RWPE2 (cell line): ENCODE measurements at regions not wholly inside any gene's neighbourhood (a gene's known extent, or its start where the extent isn't known, plus 50 kb on each side); places are given as distances from the start of the nearest gene placed in this dataset.
"Not testable (repeated sequence)": the region's sequence is repeated elsewhere in the genome, so short reads cannot be mapped to it uniquely, and the experiment has no call there.

Source experiments
- ATAC-seq: fragments of 200-7000 bp; cut with Tn5 transposase; 3 replicates; pipeline ENCODE4 v1.9.1; 2021; ENCODE audit warnings: low read depth
- DNase-seq: peaks from one replicate; pipeline ENCODE4 v3.0.0-alpha.2; 2020; ENCODE audit warnings: low spot score
- H3K27ac ChIP-seq: fragments of 450-650 bp; 2 replicates; pipeline ENCODE4 v1.5.1; 2017; ENCODE audit warnings: mild to moderate bottlenecking; ENCODE audit not compliant: poor library complexity, severe bottlenecking
- H3K27me3 ChIP-seq: fragments of 250-450 bp; sonication (Bioruptor Pico); 2 replicates; pipeline ENCODE4 v1.5.1; 2021; ENCODE audit warnings: mild to moderate bottlenecking, moderate library complexity; ENCODE audit not compliant: insufficient read depth, poor library complexity, severe bottlenecking
- H3K36me3 ChIP-seq: fragments of 250-450 bp; sonication (Bioruptor Pico); 2 replicates; pipeline ENCODE4 v1.5.1; 2020; ENCODE audit warnings: low read depth, mild to moderate bottlenecking, moderate library complexity
- H3K4me1 ChIP-seq: fragments of 250-450 bp; sonication (Bioruptor Pico); 2 replicates; pipeline ENCODE4 v1.5.1; 2021; ENCODE audit warnings: mild to moderate bottlenecking, moderate library complexity; ENCODE audit not compliant: insufficient read depth, poor library complexity, severe bottlenecking
- H3K4me3 ChIP-seq: fragments of 250-450 bp; sonication (Bioruptor Pico); 2 replicates; pipeline ENCODE4 v1.5.1; 2021; ENCODE audit warnings: mild to moderate bottlenecking, moderate library complexity; ENCODE audit not compliant: severe bottlenecking
- H3K9me3 ChIP-seq: fragments of 250-450 bp; sonication (Bioruptor Pico); 2 replicates; pipeline ENCODE4 v1.5.1; 2021; ENCODE audit warnings: mild to moderate bottlenecking, moderate library complexity; ENCODE audit not compliant: severe bottlenecking
- TF ChIP-seq, protein P1 (sequence below): fragments of 450-650 bp; IDR thresholded peaks from one replicate; pipeline ENCODE4 v1.5.1; 2017; ENCODE audit warnings: mild to moderate bottlenecking, moderate library complexity; ENCODE audit not compliant: poor library complexity, severe bottlenecking

DNA sequence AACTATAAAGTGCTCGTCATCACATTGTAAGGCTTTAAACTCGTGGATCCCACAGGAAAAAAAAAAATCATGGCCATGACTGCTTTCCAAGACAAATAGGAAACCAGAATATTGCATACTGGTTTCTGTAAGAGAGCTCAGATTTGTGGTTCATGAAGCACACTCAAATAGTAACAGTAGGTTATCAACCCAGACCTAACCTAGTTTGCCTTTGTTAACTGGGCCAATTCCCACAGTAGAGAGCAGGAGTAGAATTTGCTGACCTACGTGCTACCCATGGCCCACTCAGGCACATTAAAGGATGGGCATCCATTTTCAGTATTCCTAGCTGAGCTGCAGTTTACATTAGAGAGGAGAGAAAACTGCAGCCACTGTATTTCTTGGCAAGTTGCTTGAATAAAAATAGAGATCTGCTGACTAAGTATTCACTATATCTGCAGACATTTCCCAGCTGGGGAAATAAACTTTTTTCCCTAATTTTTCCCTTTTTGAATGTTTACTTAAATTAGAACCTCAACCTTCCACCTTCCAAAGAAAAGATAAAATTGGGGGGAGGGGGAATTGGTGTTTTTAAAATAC is 218.5 kb downstream of the SPANXN3 start:
- no peak overlapping the region for H3K4me3 ChIP-seq
- no peak for ATAC-seq
- no peaks in the 10 kb centered on the region for H3K27me3 ChIP-seq
- no peaks in the 10 kb centered on the region for H3K9me3 ChIP-seq
- no peaks in the 10 kb centered on the region for H3K36me3 ChIP-seq
- H3K27ac ChIP-seq: no peak overlapping the region
- DNase-seq: no peak
- TF ChIP-seq, protein P1, sequence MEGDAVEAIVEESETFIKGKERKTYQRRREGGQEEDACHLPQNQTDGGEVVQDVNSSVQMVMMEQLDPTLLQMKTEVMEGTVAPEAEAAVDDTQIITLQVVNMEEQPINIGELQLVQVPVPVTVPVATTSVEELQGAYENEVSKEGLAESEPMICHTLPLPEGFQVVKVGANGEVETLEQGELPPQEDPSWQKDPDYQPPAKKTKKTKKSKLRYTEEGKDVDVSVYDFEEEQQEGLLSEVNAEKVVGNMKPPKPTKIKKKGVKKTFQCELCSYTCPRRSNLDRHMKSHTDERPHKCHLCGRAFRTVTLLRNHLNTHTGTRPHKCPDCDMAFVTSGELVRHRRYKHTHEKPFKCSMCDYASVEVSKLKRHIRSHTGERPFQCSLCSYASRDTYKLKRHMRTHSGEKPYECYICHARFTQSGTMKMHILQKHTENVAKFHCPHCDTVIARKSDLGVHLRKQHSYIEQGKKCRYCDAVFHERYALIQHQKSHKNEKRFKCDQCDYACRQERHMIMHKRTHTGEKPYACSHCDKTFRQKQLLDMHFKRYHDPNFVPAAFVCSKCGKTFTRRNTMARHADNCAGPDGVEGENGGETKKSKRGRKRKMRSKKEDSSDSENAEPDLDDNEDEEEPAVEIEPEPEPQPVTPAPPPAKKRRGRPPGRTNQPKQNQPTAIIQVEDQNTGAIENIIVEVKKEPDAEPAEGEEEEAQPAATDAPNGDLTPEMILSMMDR: no peak
- no peaks in the 10 kb centered on the region for H3K4me1 ChIP-seq

DNA sequence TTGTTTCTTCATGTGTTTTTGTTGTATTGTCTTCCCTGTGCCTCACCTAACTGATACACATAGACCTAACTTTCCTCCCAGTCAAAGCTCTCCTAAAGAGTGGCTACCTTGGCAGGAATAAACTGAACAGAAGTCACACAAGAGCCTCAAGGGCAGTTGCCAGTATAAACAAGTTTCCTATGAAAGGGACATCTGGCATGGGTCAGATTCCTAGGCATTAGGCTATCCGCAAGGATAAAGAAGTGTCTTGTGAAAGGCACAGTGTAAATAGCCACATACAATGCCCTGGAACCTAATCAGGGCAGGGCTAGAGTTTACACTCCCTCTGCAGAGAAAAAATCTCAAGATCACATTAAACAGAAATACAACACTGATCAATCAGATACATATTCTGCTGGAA is 220.8 kb downstream of the SPANXN3 start:
- ATAC-seq (no peak), DNase-seq (no peak)
- H3K4me1 ChIP-seq: no peaks in the 10 kb centered on the region
- no peaks in the 10 kb centered on the region for H3K9me3 ChIP-seq
- no peak overlapping the region for H3K27ac ChIP-seq
- no peaks in the 10 kb centered on the region for H3K36me3 ChIP-seq
- no peaks in the 10 kb centered on the region for H3K27me3 ChIP-seq
- H3K4me3 ChIP-seq: no peak overlapping the region
- TF ChIP-seq, protein P1: no peak

DNA sequence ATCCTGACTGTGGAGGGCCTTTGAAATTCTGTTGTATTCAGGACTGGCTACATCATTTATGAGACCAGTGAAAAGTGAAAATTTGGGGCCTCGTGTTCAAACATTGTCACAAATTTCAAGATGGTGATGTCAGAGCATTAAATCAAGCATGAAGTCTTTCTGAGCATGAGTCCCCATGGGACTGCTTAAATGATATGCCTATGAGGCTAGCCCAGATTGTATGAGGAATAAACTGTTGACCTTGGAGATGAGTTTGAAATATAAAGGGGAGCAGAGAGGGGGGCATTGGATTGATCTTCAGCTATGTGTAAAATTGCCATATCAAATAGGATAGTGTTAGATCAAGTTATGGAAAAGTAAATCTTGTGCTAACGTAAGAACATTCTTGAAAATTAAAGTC is 230.0 kb downstream of the SPANXN3 start:
- TF ChIP-seq, protein P1: no peak
- Histone ChIP-seq H3K9me3 (no peaks in the 10 kb centered on the region), H3K4me1 (no peaks in the 10 kb centered on the region), H3K36me3 (no peaks in the 10 kb centered on the region), H3K27me3 (no peaks in the 10 kb centered on the region), H3K4me3 (no peak overlapping the region), H3K27ac (no peak overlapping the region)
- no peak for DNase-seq
- ATAC-seq: no peak

DNA sequence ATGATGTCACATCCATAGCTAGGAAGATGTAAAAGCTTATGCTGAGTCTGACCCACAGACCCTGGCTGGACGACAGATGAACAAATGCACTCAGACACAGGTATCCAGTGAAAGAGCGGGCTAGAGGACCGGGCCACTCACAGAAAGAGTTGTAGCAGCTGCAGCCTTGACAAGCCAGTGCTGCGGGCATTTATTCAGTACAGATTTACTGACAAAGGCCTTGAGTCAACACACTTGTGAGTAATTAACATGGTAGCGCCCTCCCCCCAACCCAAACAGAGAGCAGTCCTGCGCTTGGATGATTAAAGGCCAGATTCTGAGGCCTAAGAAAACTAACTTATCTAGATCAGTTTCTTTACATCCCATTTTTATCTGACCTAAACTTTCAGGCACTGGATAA is 244.6 kb downstream of the SPANXN4 start:
- TF ChIP-seq, protein P1: no peak
- Histone ChIP-seq H3K36me3 (no peaks in the 10 kb centered on the region), H3K27me3 (no peaks in the 10 kb centered on the region), H3K9me3 (no peaks in the 10 kb centered on the region), H3K4me1 (no peaks in the 10 kb centered on the region), H3K27ac (no peak overlapping the region), H3K4me3 (no peak overlapping the region)
- DNase-seq: no peak
- ATAC-seq: no peak

DNA sequence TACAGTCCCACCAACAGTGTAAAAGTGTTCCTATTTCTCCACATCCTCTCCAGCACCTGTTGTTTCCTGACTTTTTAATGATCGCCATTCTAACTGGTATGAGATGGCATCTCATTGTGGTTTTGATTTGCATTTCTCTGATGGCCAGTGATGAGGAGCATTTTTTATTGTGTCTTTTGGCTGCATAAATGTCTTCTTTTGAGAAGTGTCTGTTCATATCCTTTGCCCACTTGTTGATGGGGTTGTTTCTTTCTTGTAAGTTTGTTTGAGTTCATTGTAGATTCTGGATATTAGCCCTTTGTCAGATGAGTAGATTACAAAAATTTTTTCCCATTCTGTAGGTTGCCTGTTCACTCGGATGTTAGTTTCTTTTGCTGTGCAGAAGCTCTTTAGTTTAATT is 218.9 kb downstream of the SPANXN4 start:
- not testable (repeated sequence) for H3K27me3 ChIP-seq, H3K4me1 ChIP-seq, H3K36me3 ChIP-seq, H3K9me3 ChIP-seq, H3K4me3 ChIP-seq, H3K27ac ChIP-seq, ATAC-seq, DNase-seq
